HCT116 (cell line): ENCODE measurements at regions not wholly inside any gene's neighbourhood (a gene's known extent, or its start where the extent isn't known, plus 50 kb on each side); places are given as distances from the start of the nearest gene placed in this dataset.

ENCODE experiments used
- ATAC-seq: fragments of 200-7000 bp; cut with Tn5 transposase; 2 replicates; pipeline ENCODE4 v1.9.1; 2020; ENCODE audit warnings: mild to moderate bottlenecking, moderate library complexity
- BruUV-seq: library from RNA; stranded (reverse); fragments of 400-500 nt; replicated peaks from 2 replicates; lab custom pipeline; 2021; lab: Mats Ljungman, UMichigan
- CTCF ChIA-PET: fragments of 300-600 bp; sonication (Branson Sonifier 250); formaldehyde crosslinking; loops from one replicate; lab custom pipeline; 2021; ENCODE audit warnings: antibody characterized with exemption; lab: Charles Lee
- POLR2A ChIA-PET: fragments of 300-600, 350-600 bp; sonication (Branson Sonifier 250); formaldehyde crosslinking; loops from one replicate; lab custom pipeline; 2021; ENCODE audit warnings: antibody characterized with exemption; lab: Charles Lee
- RAD21 ChIA-PET, 2 experiments: fragments of 300-600 bp; sonication (Branson Sonifier 250); formaldehyde crosslinking; loops; one replicate each; lab custom pipeline; 2023; ENCODE audit warnings: low total read pairs in 2 of 2; ENCODE audit not compliant: uncharacterized antibody in 2 of 2, unreplicated experiment in 2 of 2, low non-redundant PET in 1 of 2; lab: Charles Lee
- DNase-seq: peaks from one replicate; pipeline ENCODE4 v3.0.0-alpha.2; 2010; ENCODE audit warnings: low read depth, low spot score
- H2AFZ ChIP-seq: fragments of 200-600 bp; shearing (Covaris generic), sonication (generic); 2 replicates; pipeline ENCODE4 v1.6.1; 2017; ENCODE audit warnings: low read depth, mixed run types, mixed read lengths, antibody characterized with exemption, low read length; ENCODE audit not compliant: poor library complexity, severe bottlenecking
- H3K27ac ChIP-seq: 2 replicates; pipeline ENCODE4 v1.5.1; 2012; ENCODE audit warnings: low read depth, low read length
- H3K27me3 ChIP-seq: fragments of 200-600 bp; sonication (generic); 2 replicates; pipeline ENCODE4 v1.6.1; 2016; ENCODE audit warnings: mixed run types, low read length, mixed read lengths; ENCODE audit not compliant: insufficient read depth
- H3K36me3 ChIP-seq, 2 experiments: fragments of 200-500 bp in 1 of 2; fragments of 200-600 bp in 1 of 2; sonication (Bioruptor generic) in 1 of 2; sonication (generic) in 1 of 2; 2 replicates each; pipeline versions ENCODE4 v1.5.1 to v1.6.1; 2014 to 2016; ENCODE audit warnings: low read length in 2 of 2, inconsistent platforms in 1 of 2, mixed read lengths in 1 of 2, mixed run types in 1 of 2; ENCODE audit not compliant: insufficient read depth in 2 of 2, control insufficient read depth in 1 of 2
- H3K4me1 ChIP-seq, 2 experiments: fragments of 200-600 bp in 1 of 2; sonication (generic) in 1 of 2; 2 replicates each; pipeline versions ENCODE4 v1.5.1 to v1.6.1; 2012 to 2017; ENCODE audit warnings: low read length in 2 of 2, inconsistent platforms in 1 of 2, mild to moderate bottlenecking in 1 of 2, mixed read lengths in 1 of 2, mixed run types in 1 of 2, moderate library complexity in 1 of 2; ENCODE audit not compliant: insufficient read depth in 2 of 2, control insufficient read depth in 1 of 2
- H3K4me2 ChIP-seq: fragments of 200-600 bp; sonication (generic); 2 replicates; pipeline ENCODE4 v1.6.1; 2017; ENCODE audit warnings: mixed run types, low read length, mixed read lengths
- H3K4me3 ChIP-seq, 2 experiments: fragments of 200-600 bp in 1 of 2; sonication (generic) in 1 of 2; replicated peaks in 1 of 2; 2 replicates each; pipeline ENCODE4 v1.5.1; 2011 to 2016; ENCODE audit warnings: low read length in 2 of 2, control low read depth in 1 of 2, low read depth in 1 of 2, mild to moderate bottlenecking in 1 of 2, mixed read lengths in 1 of 2, mixed run types in 1 of 2
- H3K79me2 ChIP-seq: fragments of 200-600 bp; sonication (generic); 2 replicates; pipeline ENCODE4 v1.6.1; 2017; ENCODE audit warnings: mild to moderate bottlenecking, mixed run types, low read length, moderate library complexity, mixed read lengths; ENCODE audit not compliant: insufficient read depth
- H3K9ac ChIP-seq: fragments of 200-600 bp; sonication (generic); 2 replicates; pipeline ENCODE4 v1.6.1; 2016; ENCODE audit warnings: low read length, mixed read lengths
- H3K9me2 ChIP-seq: fragments of 200-600 bp; sonication (generic), shearing (Covaris generic); 2 replicates; pipeline ENCODE4 v1.6.1; 2017; ENCODE audit warnings: mixed run types, mild to moderate bottlenecking, moderate library complexity; ENCODE audit not compliant: insufficient read depth
- H3K9me3 ChIP-seq, 2 experiments: fragments of 200-500 bp in 1 of 2; fragments of 200-600 bp in 1 of 2; sonication (Bioruptor generic) in 1 of 2; sonication (generic) in 1 of 2; 2 replicates each; pipeline ENCODE4 v1.6.1; 2014 to 2017; ENCODE audit warnings: low read length in 2 of 2, mixed read lengths in 2 of 2, inconsistent platforms in 1 of 2, low read depth in 1 of 2, mild to moderate bottlenecking in 1 of 2, mixed run types in 1 of 2, moderate library complexity in 1 of 2; ENCODE audit not compliant: control insufficient read depth in 1 of 2, insufficient read depth in 1 of 2
- H4K20me1 ChIP-seq: fragments of 200-600 bp; sonication (generic), shearing (Covaris generic); 2 replicates; pipeline ENCODE4 v1.6.1; 2017; ENCODE audit warnings: mixed run types, mild to moderate bottlenecking, moderate library complexity; ENCODE audit not compliant: insufficient read depth
- CEBPB ChIP-seq: IDR thresholded peaks from 2 replicates; pipeline ENCODE4 v1.6.1; 2012; ENCODE audit warnings: low read depth
- ELF1 ChIP-seq: IDR thresholded peaks from 2 replicates; pipeline ENCODE4 v1.6.1; 2012; ENCODE audit warnings: low read depth, borderline replicate concordance
- EZH2 ChIP-seq: fragments of 200-600 bp; sonication (generic); IDR thresholded peaks from 2 replicates; pipeline ENCODE4 v1.6.1; 2017; ENCODE audit warnings: antibody characterized with exemption, mixed run types
- JUND ChIP-seq: IDR thresholded peaks from 2 replicates; pipeline ENCODE4 v1.6.1; 2012
- POLR2A ChIP-seq: IDR thresholded peaks from 2 replicates; pipeline ENCODE4 v1.7.0; 2011; ENCODE audit warnings: borderline replicate concordance; ENCODE audit not compliant: insufficient read depth, insufficient read length; ENCODE audit errors: extremely low read depth
- POLR2AphosphoS5 ChIP-seq: IDR thresholded peaks from 2 replicates; pipeline ENCODE4 v1.6.1; 2011; ENCODE audit warnings: mild to moderate bottlenecking, low read depth, low read length, moderate library complexity
- RAD21 ChIP-seq: IDR thresholded peaks from 2 replicates; pipeline ENCODE4 v1.6.1; 2012; ENCODE audit warnings: low read depth, mild to moderate bottlenecking
- SIN3A ChIP-seq: IDR thresholded peaks from 2 replicates; pipeline ENCODE4 v1.6.1; 2012; ENCODE audit warnings: low read depth
- SP1 ChIP-seq: IDR thresholded peaks from 2 replicates; pipeline ENCODE4 v1.6.1; 2012; ENCODE audit warnings: low read depth
- intact Hi-C: fragments of 100-400 bp; cut with micrococcal nuclease; formaldehyde crosslinking; loops from 2 replicates; pipeline ENCODE4 v1.10.0; 2022
- TF ChIP-seq, protein P1 (sequence below): IDR thresholded peaks from 2 replicates; pipeline ENCODE4 v1.6.1; 2012
- TF ChIP-seq, protein P2 (sequence below): IDR thresholded peaks from 2 replicates; pipeline ENCODE4 v1.6.1; 2012

DNA sequence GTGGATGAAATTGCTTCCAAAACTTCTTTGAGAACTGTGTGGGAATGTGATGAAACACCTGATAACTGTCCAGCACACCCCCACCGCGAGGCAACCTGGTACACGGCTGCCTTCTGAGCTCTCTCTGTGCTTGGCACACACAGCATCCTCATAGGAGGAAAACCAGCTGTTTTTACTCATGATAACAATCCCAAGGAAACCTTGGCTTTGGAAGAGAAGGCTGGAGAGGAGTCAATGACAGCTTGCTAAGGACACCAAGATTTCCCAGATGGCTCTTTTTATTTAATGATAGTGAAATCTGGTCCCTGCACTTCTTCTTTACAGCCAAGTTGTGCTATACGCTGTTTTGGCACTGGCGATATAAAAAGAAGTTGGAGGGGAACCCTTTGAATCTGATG lies 232.5 kb upstream of the FN1 start (continued):
- TF ChIP-seq, protein P1, sequence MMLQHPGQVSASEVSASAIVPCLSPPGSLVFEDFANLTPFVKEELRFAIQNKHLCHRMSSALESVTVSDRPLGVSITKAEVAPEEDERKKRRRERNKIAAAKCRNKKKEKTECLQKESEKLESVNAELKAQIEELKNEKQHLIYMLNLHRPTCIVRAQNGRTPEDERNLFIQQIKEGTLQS, result no peak
- TF ChIP-seq SP1 (no peak), POLR2A (no peak), EZH2 (no peak), SIN3A (no peak), JUND (no peak), RAD21 (no peak)
- TF ChIP-seq, protein P2, sequence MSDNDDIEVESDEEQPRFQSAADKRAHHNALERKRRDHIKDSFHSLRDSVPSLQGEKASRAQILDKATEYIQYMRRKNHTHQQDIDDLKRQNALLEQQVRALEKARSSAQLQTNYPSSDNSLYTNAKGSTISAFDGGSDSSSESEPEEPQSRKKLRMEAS, result no peak

DNA sequence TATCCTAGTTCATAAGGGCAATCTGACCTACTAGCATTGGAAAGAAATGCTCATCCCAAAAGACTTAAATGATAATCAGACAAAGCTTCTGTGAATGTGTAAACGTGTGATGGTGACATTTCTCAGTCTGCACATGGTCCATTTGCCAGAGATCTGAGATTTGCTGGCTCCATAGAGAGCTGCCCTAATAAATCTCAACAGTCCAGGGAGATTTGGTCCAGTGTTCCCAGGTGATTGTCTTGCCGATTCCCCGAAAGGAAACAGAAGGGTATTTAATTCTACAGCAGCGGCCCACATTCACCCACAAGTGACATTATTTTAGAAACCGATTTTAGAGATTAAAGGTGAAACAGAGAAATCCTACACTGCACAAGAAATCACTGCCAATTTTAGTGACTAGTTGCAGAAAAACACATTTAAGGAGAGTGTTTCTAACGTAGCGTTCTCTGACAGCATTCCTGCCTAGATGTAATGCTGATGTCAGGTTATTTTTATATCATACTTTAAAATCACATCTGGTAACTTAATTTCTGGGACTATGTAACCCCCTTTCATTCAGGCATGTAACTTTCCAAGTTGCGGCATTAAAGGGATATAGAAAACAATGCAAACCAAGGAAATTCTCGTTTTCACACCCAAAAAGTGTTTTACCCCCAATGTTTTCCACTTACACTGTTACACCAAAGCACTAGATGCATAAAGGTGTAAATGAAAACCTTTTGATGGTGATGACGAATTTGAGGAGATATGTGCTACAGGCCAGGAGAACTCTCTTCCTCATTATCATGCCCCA lies 231.9 kb upstream of the FN1 start:
- no peaks in the 10 kb centered on the region for H3K27me3 ChIP-seq
- CTCF ChIA-PET, result no interaction called here
- TF ChIP-seq CEBPB (no peak), SIN3A (no peak), POLR2AphosphoS5 (no peak), EZH2 (no peak), SP1 (no peak), RAD21 (no peak), ELF1 (no peak)

More for the DNA sequence above, 231.9 kb upstream of the FN1 start:
- intact Hi-C loops, result no loop called here
- Histone ChIP-seq H3K9ac (no peak overlapping the region), H3K36me3 (no peaks in the 10 kb centered on the region), H4K20me1 (no peaks in the 10 kb centered on the region), H3K79me2 (no peaks in the 10 kb centered on the region), H3K27ac (no peak overlapping the region), H3K9me2 (no peaks in the 10 kb centered on the region), H3K4me2 (no peak overlapping the region), H3K4me1 (peaks cover 0 to 9% of the 10 kb centered on the region in 2 experiments; a peak in 2 of 4 replicates), H3K4me3 (no peak overlapping the region), H3K9me3 (no peaks in the 10 kb centered on the region), H2AFZ (no peak overlapping the region)
- DNase-seq (no peak), ATAC-seq (no peak)
- POLR2A ChIA-PET, result no interaction called here
- no TSS peak for BruUV-seq
- RAD21 ChIA-PET, result no interaction called here
